ENCODE measurements at regions not wholly inside any gene's neighbourhood (a gene's known extent, or its start where the extent isn't known, plus 50 kb on each side); places are given as distances from the start of the nearest gene placed in this dataset.
"Not testable (repeated sequence)": the region's sequence is repeated elsewhere in the genome, so short reads cannot be mapped to it uniquely, and the experiment has no call there.

- no peak for DNase-seq
Observed at GRCh38 chr5:54883374-54884194, 101.8 kb downstream of the ESM1 start.

GRCh38 chr5:54882841-54883240, 102.6 kb downstream of the ESM1 start:
- DNase-seq: no peak

GRCh38 chr5:54882101-54882500, 103.3 kb downstream of the ESM1 start:
- DNase-seq: no peak

- DNase-seq: no peak
Observed at GRCh38 chr5:54881286-54882005, 103.9 kb downstream of the ESM1 start.

- DNase-seq: no peak
Observed at GRCh38 chr5:54876976-54877375, 108.4 kb downstream of the ESM1 start.

GRCh38 chr5:54876556-54876955, 108.8 kb downstream of the ESM1 start:
- no peak for DNase-seq

- no peak for DNase-seq
Observed at GRCh38 chr5:54874337-54875021, 110.9 kb downstream of the ESM1 start.

- DNase-seq: no peak
Observed at GRCh38 chr5:54873691-54874090, 111.7 kb downstream of the ESM1 start.

- no peak for DNase-seq
Observed at GRCh38 chr5:54872810-54873209, 112.6 kb downstream of the ESM1 start.

GRCh38 chr5:54870271-54870670, 115.1 kb downstream of the ESM1 start:
- no peak for DNase-seq

- DNase-seq: no peak
Observed at GRCh38 chr5:54869691-54870090, 115.7 kb downstream of the ESM1 start.

- no peak for DNase-seq
Observed at GRCh38 chr5:54868511-54869483, 116.6 kb downstream of the ESM1 start.

GRCh38 chr5:54867310-54867944, 118.0 kb downstream of the ESM1 start:
- peak; percentile 64 for DNase-seq

GRCh38 chr5:54864911-54865515, 120.4 kb downstream of the ESM1 start:
- not testable (repeated sequence) for DNase-seq

- no peak for DNase-seq
Observed at GRCh38 chr5:54862036-54862435, 123.4 kb downstream of the ESM1 start.

- DNase-seq: no peak
Observed at GRCh38 chr5:54861212-54861894, 124.0 kb downstream of the ESM1 start.

GRCh38 chr5:54860321-54860720, 125.1 kb downstream of the ESM1 start:
- DNase-seq: no peak

GRCh38 chr5:54859316-54859715, 126.1 kb downstream of the ESM1 start:
- no peak for DNase-seq

GRCh38 chr5:54854883-54855581, 130.4 kb downstream of the ESM1 start:
- DNase-seq: no peak

GRCh38 chr5:54852007-54852406, 133.4 kb downstream of the ESM1 start:
- no peak for DNase-seq
